Activated T-cell treated with anti-CD3 and anti-CD28 coated beads, Interleukin-2, amount 50 U/mL, for 48 hours (primary cell): ENCODE measurements at regions not wholly inside any gene's neighbourhood (a gene's known extent, or its start where the extent isn't known, plus 50 kb on each side); places are given as distances from the start of the nearest gene placed in this dataset.
"Not testable (repeated sequence)": the region's sequence is repeated elsewhere in the genome, so short reads cannot be mapped to it uniquely, and the experiment has no call there.

Source experiments
- DNase-seq, 2 experiments: peaks; one replicate each; pipeline ENCODE4 v3.0.0-alpha.2; 2020

DNA sequence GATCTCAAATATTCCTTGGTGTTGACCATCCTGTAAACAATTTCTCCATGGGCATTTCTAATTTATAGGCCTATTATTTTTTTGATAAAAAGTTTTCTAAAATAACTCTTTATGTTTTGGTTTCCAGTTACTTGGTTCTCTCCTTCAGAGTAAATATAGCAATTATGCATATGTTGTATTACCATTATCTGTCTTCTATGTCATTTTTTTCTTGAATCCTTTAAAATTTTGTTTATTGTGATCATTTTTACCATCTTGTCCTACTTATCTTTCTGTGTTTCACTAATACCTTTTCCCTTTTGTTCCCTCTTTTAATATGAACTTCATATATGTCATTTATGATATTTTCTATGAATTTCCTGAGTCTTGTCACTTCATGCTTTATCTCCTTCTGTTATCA is 341.1 kb downstream of the PDCD6IP start:
- DNase-seq: no peak

DNA sequence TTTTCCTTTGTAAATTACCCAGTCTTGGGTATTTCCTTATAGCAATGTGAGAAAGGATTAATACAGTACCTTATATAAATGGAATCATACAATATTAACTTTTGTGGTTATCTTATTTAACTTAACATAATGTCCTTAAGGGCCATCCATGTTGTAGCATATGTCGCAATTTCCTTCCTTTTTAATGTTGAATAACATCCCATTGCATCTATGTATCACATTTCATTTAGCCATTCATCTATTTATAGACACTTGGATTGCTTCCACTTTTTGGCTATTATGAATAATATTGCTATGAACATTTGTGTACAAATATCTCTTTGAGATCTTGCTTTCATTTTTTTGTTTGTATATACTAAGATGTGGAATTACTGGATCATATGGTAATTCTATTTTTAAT is 342.2 kb downstream of the PDCD6IP start:
- no peak for DNase-seq

DNA sequence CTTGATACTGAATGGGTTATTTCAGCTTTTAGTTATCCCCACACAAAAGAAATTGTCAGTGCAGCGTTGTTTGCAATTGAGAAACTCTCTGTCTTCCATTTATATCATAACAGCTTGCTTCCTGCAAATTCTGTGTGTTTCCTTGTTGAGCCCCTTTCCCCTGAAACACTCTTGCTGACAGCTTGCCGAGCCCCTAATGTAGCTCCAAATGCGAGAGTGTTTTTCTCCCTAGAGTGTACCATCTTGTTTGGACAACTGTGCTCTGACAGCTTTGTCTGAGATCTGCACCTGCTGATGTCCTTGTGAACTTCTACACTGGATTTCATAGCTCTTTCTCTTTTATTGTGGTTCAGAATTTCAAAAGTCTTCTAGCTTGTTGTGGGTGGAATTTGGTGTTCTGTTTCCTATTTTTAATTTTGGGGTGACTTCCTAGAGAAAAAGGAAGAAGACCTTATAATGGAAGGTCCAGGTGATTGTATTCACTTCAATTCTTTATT is 343.5 kb downstream of the PDCD6IP start:
- no peak for DNase-seq

DNA sequence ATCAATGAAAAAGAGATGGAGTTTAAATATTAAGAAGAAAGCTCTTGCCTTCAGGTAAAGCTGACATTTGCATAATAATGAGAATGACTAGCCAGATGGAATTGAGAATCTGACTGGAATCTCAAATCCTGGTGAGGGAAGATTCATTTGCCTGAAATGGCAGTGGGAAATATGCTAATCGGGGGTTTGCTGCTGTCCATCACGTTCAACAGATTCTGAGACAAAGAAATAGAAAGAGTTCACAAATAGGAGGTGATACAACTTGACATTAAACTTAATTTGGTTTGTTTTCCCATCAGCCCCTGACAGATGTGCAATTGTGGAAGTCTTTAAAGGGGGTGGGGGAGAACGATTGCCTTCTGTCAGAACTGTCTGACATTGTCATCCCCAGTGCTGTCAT is 347.4 kb downstream of the PDCD6IP start:
- no peak for DNase-seq

DNA sequence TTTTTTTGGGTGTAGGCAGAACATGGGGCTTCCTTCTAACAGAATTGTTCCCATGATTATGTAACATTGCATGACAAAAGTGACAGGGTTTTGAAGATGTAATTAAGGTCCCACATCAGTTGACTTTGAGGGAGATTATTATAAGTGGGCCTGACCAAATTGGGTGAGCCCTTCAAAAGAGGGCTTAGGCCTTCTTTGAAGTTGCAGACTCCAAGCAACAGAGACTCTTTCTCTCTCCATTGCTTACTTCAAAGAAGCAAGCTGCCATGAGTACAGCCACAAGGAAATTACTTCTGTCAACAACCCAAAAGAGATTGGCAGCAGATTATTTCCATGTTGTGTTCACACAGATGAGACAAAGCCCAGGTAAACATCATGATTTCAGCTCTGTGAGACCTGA is 348.2 kb downstream of the PDCD6IP start:
- no peak for DNase-seq

DNA sequence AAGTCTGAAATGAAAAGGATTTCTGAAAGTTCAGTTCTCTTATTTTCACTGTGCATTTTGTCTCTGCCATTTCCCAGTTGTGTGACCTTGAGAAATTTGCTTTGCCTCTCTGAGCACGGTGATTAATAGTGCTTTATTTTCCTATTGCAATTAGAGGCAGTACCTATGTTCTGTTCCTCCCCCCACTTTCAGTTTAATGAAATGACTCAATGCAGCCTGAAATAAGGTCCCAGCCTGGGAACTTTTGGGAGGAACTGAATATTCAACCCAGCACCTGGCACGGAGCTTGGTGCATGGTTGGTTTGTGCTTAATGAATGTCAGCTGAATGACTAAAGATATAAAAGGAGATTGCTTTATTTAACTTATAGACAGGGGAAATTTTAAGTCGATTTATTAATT is 352.6 kb downstream of the PDCD6IP start:
- DNase-seq: no peak

DNA sequence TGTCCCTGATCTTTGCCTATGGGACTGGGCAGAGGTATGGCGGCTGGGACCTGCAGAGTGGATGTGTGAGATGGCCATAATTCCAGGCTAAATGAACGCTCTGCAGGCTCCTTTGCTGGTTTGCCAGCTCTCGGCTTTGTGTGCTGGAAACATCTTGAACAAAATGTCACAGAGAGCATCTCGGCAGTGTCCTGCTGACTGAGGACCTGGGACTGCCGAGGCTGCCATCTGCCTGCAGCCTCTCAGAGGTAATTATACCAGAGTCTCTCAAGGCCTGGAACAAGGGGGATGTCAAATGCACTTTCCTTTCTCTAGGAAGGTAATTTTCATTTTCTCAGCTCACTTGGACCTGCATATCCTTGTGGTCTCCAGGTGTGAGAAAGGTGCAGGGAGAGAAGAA is 354.2 kb downstream of the PDCD6IP start:
- no peak for DNase-seq

DNA sequence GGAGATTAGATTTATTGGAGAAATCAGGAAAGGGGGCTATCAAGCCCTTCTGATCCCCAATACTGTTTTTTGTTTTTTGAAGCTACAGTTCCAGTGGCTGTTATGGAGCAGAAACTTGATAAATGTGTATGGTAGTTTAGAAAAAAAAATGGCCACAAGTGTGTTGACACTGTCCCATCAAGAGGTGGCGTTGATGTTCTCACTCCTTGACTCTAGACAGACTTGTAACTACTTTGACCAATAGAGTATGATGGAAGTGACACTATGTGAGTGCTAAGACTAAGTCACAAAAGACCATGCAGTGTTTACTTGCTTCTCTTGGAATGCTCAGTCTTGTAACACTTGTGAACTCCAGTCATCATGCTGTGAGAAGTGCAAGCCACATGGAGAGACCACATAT is 356.7 kb downstream of the PDCD6IP start:
- no peak for DNase-seq

DNA sequence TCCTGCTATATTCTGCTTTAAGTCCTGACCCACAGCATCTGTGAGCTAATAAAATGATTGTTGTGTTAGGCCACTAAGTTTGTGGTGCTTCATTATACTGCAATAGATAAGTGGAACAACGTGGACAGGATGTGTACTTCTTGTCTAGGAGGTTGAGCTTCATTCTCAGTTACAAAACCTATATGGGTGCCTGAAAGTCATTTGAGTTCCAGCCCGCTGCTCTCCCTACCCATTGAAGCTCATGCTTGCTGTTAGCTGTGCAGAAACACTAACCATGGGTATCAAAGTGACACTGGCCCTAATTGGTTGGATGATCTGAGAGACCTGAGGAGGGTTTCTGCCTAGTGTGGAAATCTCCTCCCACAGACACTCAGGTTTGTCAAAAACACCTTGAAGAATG is 357.2 kb downstream of the PDCD6IP start:
- no peak for DNase-seq

DNA sequence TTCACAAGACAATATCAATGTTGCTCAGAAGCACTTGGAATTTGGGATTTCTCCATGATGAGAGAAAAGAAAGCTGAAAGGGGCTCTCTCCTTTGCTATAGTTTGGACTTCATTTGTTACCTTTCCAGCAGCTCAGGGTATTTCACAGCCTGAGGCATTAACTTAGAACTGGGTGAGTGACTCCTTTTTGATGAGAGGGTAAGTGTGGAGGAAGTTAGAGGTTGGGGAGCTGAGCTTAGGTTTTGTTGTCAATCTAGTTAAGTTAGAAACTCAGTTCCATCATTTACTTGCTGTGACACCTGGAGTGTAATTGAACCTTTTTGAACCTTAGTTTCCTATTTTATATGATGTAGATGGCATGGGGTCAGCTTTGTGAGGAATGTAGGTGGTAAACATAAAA is 359.1 kb downstream of the PDCD6IP start:
- no peak for DNase-seq

DNA sequence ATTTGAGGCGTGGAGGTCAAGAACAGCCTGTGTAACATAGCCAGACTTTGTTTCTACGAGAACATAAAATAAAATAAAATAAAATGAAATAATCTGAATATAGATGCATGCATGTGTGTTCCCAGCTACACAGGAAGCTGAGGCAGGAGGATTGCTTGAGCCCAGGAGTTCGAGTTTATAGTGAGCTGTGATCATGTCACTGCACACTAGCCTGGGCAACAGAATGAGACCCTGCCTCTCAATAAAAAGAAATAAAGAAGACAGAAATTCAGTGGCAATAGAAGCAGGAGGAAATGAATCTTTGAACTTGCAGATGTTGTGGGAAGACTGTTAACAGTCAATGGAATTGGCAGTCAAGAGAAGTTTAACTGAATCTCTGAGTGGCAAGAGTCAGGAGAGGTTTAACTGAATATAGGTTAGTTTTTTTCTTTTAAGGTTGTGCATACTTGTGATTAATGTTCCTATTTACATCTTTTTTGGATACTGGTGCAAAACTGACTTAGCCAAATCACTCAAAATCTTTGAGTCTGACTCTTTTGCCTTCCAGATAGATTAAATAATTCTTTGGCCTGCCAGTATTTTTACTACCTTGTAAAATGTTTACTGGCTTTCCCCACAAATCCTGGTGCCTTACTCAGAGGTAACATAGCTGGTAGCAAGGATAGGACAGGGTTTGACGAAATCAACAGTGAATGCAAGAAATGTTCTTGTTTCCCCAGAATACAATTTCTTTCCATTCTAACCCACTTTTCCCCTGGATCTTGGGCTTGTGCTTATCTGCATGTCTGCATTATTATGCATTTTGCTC is 361.4 kb downstream of the PDCD6IP start:
- DNase-seq: no peak

DNA sequence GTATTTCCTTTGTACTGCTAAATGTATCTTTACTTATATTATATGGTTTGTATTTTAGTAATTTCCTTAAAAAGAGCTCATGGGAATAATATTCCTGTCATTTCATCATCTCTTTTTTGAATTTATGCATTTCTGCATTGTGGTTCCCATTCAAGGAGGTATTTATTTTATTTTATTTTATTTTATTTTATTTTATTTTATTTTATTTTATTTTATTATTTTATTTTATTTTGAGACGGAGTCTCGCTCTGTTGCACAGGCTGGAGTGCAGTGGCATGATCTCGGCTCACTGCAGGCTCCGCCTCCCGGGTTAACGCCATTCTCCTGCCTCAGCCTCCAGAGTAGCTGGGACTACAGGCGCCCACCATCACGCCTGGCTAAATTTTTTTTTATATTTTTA is 371.2 kb downstream of the PDCD6IP start:
- DNase-seq: not testable (repeated sequence)

DNA sequence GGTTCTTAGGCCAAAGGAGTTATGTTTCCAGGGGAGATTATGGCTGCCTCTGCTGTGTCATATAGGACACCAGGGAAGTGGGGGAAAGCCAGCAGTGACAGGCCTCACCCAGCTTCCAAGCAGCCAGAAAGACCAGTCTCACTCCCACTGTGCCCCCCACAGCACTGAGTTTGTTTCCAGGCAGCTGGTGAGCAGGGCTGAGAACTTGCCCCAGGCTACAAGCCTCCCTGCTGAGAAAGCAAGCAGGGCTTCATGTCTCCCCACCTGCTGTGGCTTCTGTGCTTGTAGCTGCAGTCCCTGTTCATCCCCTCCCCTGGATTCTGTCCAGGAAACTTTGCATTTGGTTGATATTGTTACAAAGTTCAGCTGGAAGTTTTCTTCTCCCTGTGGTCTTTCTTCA is 376.3 kb downstream of the PDCD6IP start:
- DNase-seq: no peak

DNA sequence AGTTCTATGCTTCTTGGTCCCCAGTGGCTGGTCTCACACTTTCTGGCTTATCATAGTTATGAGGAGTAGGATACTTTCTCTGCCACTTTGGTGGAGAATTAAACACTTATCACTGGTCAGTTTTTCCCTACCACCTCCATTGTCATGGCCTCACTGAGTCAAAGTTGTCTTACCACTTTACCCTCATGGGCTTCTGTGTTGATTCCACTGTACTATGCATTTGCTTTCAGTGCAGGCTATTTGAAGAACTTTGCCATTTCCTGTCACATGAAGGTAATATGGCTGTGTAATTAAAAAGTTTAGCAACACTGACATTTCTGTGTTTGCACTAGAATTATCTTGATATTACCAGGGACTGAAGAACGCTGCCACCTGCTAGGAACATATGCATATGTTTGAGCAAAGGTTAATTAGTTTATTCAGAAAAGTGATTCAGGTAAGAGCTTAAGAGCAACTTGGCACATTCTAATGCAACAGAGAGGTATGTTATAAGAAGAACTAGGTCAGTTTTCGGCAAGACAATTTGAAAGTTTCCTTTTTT is 377.3 kb downstream of the PDCD6IP start:
- DNase-seq: no peak

DNA sequence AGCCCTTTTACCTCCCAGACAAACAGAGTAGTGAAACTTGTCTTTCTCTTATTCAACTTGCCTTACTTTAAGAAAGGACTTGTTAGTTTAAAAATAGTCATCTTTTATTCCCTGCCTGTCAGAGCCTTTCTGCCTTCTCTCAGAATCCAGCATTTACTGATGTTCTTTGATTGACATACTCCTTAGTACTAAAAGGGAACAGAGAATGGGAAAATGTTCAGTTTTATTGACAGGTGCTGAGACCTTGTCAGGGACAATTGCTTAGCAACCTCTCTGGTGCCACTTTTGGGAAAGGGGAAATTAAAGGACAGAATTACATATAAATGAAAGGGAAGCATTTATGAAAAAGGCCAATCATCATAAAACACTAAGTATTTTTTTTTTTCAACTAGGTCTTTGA is 378.3 kb downstream of the PDCD6IP start:
- no peak for DNase-seq

DNA sequence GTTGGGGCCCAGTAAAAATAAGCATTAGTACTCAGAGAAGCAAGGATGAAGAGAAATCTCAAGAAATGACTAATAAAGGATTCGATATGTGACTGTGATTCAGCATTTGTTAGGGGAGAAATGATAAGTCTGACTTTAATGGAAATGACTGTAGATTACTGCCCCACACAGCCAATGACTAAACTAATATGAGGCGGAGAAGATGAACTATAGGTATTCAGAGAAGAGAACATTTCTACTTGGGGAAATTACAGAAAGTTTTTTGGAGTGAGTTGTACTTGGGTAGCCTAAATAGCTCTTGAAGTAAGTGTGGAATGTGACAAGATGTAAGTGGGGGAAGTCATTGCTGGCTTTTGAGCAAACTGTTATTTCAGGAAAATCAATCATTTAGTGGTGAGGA is 380.0 kb downstream of the PDCD6IP start:
- DNase-seq: no peak

DNA sequence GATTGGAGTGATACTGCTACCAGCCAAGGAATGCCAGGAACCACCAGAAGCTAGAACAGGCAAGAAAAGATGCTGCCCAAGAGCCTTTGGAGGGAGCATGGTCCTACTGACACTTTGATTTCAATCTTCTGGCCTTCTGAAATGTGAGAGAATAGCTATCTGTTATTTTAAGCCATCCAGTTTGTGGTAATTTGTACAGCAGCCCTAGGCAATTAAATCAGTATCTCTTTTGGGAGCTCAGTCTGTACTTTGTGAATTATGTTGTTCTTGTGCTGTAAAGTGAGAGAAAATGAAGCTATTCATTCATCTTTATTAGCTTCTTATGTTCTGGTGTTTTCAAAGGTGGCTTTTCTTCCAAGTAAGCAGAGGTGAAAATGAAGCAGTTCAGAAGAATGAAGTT is 381.3 kb downstream of the PDCD6IP start:
- DNase-seq: no peak

DNA sequence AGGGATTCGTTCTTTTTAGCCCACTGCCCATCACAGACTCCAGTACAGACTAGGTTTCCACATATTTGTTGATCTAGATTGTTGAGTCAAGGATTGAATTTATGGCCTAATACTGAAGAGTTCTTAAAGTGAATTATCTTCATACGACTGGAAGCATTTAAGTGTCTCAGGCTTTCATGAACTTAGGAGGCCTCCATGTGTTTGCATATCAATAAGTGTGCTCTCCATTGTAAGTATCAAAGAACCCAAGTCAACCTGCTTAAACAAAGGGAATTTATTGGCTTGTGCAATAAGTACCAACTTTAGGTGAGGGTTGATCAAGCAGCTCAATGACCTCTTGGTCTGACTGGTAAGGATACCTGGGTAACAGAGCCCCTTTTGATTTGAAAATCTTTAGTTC is 382.1 kb downstream of the PDCD6IP start:
- DNase-seq: no peak

DNA sequence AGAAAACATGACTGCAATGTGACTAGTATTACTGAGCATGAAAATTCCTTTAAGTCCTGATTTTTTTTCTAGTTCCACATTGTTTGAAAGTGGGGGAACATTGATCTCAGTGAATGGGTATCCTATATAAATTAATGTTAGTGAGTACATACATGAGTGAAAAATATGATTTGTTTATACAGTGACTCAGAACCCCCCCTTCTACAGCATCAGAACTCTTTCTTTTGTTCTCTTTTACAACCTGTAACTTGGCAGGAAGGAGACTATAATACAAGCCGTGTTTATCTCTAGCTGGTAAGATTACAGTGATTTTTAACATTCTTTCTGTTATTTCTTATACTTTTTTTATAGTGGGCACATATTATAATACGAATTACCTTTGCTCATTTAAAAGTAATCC is 384.7 kb downstream of the PDCD6IP start:
- no peak for DNase-seq

DNA sequence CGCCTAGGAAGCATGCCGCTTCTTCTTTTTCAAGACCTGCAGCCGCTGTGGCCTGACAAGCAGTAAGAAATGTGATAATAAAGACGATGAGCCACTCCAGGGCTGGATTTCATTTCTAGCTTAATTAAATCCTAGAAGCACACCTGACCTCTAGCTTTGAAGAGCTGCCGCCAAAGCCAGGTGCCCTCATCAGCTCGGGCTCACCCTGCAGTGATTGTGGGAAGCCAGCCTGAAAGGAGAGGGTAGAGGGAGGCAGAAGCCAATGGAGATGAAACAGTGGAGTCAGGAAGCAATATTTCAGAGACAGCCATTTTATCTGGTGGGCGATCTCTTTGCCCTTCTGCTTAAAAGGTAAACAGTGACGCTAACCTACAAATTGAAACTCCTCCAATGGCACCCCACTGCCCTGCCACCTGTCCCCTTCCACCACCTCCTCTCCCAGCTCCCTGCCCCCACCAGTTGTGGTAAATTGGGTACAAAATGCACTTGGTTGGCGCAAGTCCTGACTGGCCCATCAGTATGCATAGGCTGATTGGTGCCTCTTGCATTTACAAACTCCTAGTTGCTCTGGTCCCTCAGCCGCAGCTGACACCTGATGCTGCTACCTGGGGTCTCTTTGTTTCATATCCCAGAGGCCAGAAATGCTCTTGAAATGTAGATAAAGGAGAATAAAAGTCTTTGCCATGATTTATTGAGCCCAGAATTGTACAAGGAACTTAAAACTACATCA is 385.3 kb downstream of the PDCD6IP start:
- DNase-seq: no peak

DNA sequence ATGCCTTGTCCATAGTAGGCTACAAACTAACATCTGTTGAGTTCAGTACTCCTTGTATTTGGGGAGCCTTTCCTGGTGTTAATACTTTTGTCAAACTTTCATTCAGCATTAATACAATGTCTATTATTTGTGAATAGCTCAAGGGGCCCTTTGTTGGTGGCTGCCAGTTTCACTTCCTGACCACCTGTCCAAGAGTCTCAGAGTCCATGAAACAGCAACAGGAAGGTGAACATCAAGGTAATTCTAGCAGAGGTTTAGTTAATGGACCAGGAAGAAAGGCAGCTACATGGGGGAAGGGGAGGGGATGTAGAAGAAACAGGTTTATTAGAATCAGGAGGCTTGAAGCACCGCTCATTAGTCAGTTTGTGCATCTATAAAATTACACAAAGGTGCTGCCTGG is 386.9 kb downstream of the PDCD6IP start:
- no peak for DNase-seq

DNA sequence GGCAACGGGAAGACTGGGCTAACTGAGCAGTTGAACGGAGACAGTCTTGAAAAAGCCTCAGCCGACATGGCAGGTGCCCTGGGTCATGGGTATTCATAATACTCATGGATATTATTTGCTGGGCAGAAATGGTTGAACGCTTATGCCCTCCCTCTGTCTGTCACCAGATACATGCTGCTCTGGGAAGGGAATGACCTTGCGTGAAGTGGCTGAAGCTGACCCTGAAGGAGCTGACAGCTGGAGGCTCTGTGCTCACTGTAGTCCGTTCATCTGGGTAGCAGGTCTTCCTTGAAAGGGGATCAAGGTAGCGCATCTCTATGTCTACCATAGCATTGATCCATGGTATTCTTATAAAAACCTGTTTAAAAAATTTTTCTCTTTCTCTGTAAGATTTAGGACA is 390.7 kb downstream of the PDCD6IP start:
- no peak for DNase-seq

DNA sequence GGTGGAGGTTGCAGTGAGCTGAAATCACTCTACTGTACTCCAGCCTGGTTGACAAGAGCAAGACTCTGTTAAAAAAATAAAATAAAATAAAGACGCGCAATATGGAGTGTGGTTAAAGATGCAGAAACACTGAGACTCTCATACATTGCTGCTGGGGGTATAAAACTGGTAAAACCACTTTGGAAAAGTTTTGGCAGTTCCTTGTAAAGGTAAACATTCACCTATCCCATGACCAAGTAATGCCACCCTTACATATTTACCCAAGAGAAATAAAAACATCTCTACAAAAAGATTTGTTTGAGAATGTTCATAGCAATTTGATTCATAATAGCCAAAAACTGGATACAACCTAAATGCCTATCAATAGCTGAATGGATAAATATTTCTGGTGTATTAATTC is 398.5 kb downstream of the PDCD6IP start:
- no peak for DNase-seq

DNA sequence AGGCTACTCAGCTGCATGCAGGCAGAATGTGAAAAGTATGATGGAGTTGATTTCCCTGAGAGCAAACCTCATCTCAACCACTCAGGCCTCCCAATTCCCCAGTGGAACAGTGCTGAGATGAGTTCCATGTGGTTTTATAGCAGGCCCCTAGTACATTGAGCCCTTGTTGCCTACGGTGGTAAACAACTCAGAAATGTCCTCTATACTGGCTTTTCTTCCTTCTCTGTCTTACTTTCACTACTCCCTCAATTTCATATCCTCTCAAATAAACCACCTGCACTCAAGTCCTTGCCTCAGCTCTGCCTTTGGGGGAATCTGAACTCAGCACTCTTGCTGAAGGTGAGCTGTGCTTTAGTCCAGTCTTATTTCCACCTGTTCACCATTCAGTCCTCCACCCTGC is 399.9 kb downstream of the PDCD6IP start:
- no peak for DNase-seq
